ENCODE measurements at regions not wholly inside any gene's neighbourhood (a gene's known extent, or its start where the extent isn't known, plus 50 kb on each side); places are given as distances from the start of the nearest gene placed in this dataset.

GRCh38 chr3:94787734-94788270, 724.9 kb downstream of the NSUN3 start:
- Mint-ChIP-seq H3K27me3 (no peaks in the 10 kb centered on the region), H3K4me1 (no peaks in the 10 kb centered on the region), H3K9me3 (ENCODE audit: insufficient read depth) (no peaks in the 10 kb centered on the region), H3K4me3 (no peak overlapping the region), H3K27ac (no peak overlapping the region)
- Histone ChIP-seq H3K4me2 (replicated peaks; ENCODE audit: low read depth, low read length, poor library complexity, severe bottlenecking) (no peak overlapping the region), H3K4me3 (ENCODE audit: control extremely low read depth in 1 of 5, extremely low read depth in 1 of 5, insufficient read depth in 1 of 5, low read depth in 2 of 5, low read length in 4 of 5) (no peak overlapping the region), H2AFZ (ENCODE audit: insufficient read depth, low read depth, low read length, poor library complexity, severe bottlenecking) (no peak overlapping the region), H3K36me3 (replicated peaks in 1 of 2; ENCODE audit: control extremely low read depth in 1 of 2, control insufficient read depth in 1 of 2, extremely low read depth in 1 of 2, insufficient read depth in 2 of 2, low read length in 1 of 2) (no peaks in the 10 kb centered on the region), H3K4me1 (ENCODE audit: control insufficient read depth in 2 of 2, insufficient read depth in 2 of 2, low read length in 2 of 2) (no peaks in the 10 kb centered on the region), H3K9ac (ENCODE audit: low read length) (no peak overlapping the region), H3K9me3 (ENCODE audit: control extremely low read depth in 1 of 3, control insufficient read depth in 2 of 3, insufficient read depth in 1 of 3, low read length in 2 of 3) (no peaks in the 10 kb centered on the region), H4K20me1 (ENCODE audit: control insufficient read depth, insufficient read depth, low read length, poor library complexity, severe bottlenecking) (no peaks in the 10 kb centered on the region), H3K79me2 (ENCODE audit: control insufficient read depth, insufficient read depth, low read length) (no peaks in the 10 kb centered on the region), H3K27me3 (replicated peaks in 1 of 4; ENCODE audit: control extremely low read depth in 1 of 4, control insufficient read depth in 3 of 4, insufficient read depth in 4 of 4, low read length in 3 of 4) (no peaks in the 10 kb centered on the region), H3K27ac (ENCODE audit: low read length in 2 of 2) (no peak overlapping the region)
- ChIA-PET CTCF (no interaction called here), POLR2A (no interaction called here)
- TF ChIP-seq CTCF (IDR thresholded peaks at IDR 0.05), result no peak
- no peak for TF ChIP-seq EZH2 (IDR thresholded peaks at IDR 0.05; ENCODE audit: borderline replicate concordance, insufficient read depth, low read depth, low read length, poor library complexity, severe bottlenecking)
- intact Hi-C loops (cut with micrococcal nuclease), result no loop called here
- WGBS (ENCODE audit: insufficient coverage), result no CpG with 5 or more reads among the region's 1 CpG
- ATAC-seq (ENCODE audit: low read depth), result no peak
- DNase-seq, result no peak

- no peak overlapping the region for H3K4me3 ChIP-seq (ENCODE audit: control extremely low read depth in 1 of 5, extremely low read depth in 1 of 5, insufficient read depth in 1 of 5, low read depth in 2 of 5, low read length in 4 of 5)
- no peak for DNase-seq
- no peak overlapping the region for H3K27ac Mint-ChIP-seq
- H3K36me3 ChIP-seq (replicated peaks in 1 of 2; ENCODE audit: control extremely low read depth in 1 of 2, control insufficient read depth in 1 of 2, extremely low read depth in 1 of 2, insufficient read depth in 2 of 2, low read length in 1 of 2), result no peaks in the 10 kb centered on the region
- TF ChIP-seq EZH2 (IDR thresholded peaks at IDR 0.05; ENCODE audit: borderline replicate concordance, insufficient read depth, low read depth, low read length, poor library complexity, severe bottlenecking), result no peak
- no peak for TF ChIP-seq CTCF (IDR thresholded peaks at IDR 0.05)
- no peaks in the 10 kb centered on the region for H3K27me3 ChIP-seq (replicated peaks in 1 of 4; ENCODE audit: control extremely low read depth in 1 of 4, control insufficient read depth in 3 of 4, insufficient read depth in 4 of 4, low read length in 3 of 4)
- no peaks in the 10 kb centered on the region for H3K9me3 Mint-ChIP-seq (ENCODE audit: insufficient read depth)
- ChIA-PET POLR2A (no interaction called here), CTCF (no interaction called here)
- H3K4me1 Mint-ChIP-seq, result no peaks in the 10 kb centered on the region
- intact Hi-C loops (cut with micrococcal nuclease), result no loop called here
- no peak overlapping the region for H3K27ac ChIP-seq (ENCODE audit: low read length in 2 of 2)
- H4K20me1 ChIP-seq (ENCODE audit: control insufficient read depth, insufficient read depth, low read length, poor library complexity, severe bottlenecking), result no peaks in the 10 kb centered on the region
- H3K79me2 ChIP-seq (ENCODE audit: control insufficient read depth, insufficient read depth, low read length), result no peaks in the 10 kb centered on the region
- peaks cover 0 to 3% (median 0%) of the 10 kb centered on the region in 3 donors for H3K9me3 ChIP-seq (ENCODE audit: control extremely low read depth in 1 of 3, control insufficient read depth in 2 of 3, insufficient read depth in 1 of 3, low read length in 2 of 3)
- H3K27me3 Mint-ChIP-seq, result no peaks in the 10 kb centered on the region
- H3K9ac ChIP-seq (ENCODE audit: low read length), result no peak overlapping the region
- H3K4me1 ChIP-seq (ENCODE audit: control insufficient read depth in 2 of 2, insufficient read depth in 2 of 2, low read length in 2 of 2), result no peaks in the 10 kb centered on the region
- no peak for ATAC-seq (ENCODE audit: low read depth)
- no peak overlapping the region for H3K4me2 ChIP-seq (replicated peaks; ENCODE audit: low read depth, low read length, poor library complexity, severe bottlenecking)
- no peak overlapping the region for H3K4me3 Mint-ChIP-seq
- no peak overlapping the region for H2AFZ ChIP-seq (ENCODE audit: insufficient read depth, low read depth, low read length, poor library complexity, severe bottlenecking)
These were observed 731.7 kb downstream of the NSUN3 start for GRCh38 chr3:94794563-94794962.

Measured in B cell (primary cell).